ENCODE measurements at regions not wholly inside any gene's neighbourhood (a gene's known extent, or its start where the extent isn't known, plus 50 kb on each side); places are given as distances from the start of the nearest gene placed in this dataset.
A peak's percentile ranks its signal among the peaks of the same experiment; 100 is the strongest.

GRCh38 chr11:70698871-70699270 lies 300.5 kb downstream of the CTTN start:
- peaks cover 0 to 2% (median 0%) of the 10 kb centered on the region in 4 donors for H3K9me3 ChIP-seq (ENCODE audit: control insufficient read depth in 4 of 4, insufficient read depth in 3 of 4, low read length in 3 of 4)
- H3K36me3 ChIP-seq (ENCODE audit: control insufficient read depth in 4 of 4, insufficient read depth in 4 of 4, low read length in 4 of 4), result no peaks in the 10 kb centered on the region
- H3K9ac ChIP-seq (ENCODE audit: insufficient read depth in 1 of 2, low read length in 2 of 2), result no peak overlapping the region
- no peak for ATAC-seq (ENCODE audit: insufficient read depth, low FRiP score)
- DNase-seq, result no peak
- WGBS, 2 donors, result 80 to 82% methylated on average over 2 of the region's 2 CpGs
- no peaks in the 10 kb centered on the region for H3K27me3 ChIP-seq (ENCODE audit: control insufficient read depth in 3 of 3, insufficient read depth in 3 of 3, low read length in 2 of 3)
- H3K4me3 ChIP-seq, result no peak overlapping the region
- H3K4me1 ChIP-seq (ENCODE audit: control insufficient read depth in 5 of 5, insufficient read depth in 5 of 5, low read length in 5 of 5), result peaks cover 0 to 5% (median 0%) of the 10 kb centered on the region in 5 donors
- no peak overlapping the region for H3K27ac ChIP-seq (ENCODE audit: low read depth in 1 of 2, low read length in 1 of 2)
- TF ChIP-seq, protein P1, sequence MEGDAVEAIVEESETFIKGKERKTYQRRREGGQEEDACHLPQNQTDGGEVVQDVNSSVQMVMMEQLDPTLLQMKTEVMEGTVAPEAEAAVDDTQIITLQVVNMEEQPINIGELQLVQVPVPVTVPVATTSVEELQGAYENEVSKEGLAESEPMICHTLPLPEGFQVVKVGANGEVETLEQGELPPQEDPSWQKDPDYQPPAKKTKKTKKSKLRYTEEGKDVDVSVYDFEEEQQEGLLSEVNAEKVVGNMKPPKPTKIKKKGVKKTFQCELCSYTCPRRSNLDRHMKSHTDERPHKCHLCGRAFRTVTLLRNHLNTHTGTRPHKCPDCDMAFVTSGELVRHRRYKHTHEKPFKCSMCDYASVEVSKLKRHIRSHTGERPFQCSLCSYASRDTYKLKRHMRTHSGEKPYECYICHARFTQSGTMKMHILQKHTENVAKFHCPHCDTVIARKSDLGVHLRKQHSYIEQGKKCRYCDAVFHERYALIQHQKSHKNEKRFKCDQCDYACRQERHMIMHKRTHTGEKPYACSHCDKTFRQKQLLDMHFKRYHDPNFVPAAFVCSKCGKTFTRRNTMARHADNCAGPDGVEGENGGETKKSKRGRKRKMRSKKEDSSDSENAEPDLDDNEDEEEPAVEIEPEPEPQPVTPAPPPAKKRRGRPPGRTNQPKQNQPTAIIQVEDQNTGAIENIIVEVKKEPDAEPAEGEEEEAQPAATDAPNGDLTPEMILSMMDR (IDR thresholded peaks at IDR 0.05; ENCODE audit: control extremely low read depth, extremely low read depth), result no peak

DNA sequence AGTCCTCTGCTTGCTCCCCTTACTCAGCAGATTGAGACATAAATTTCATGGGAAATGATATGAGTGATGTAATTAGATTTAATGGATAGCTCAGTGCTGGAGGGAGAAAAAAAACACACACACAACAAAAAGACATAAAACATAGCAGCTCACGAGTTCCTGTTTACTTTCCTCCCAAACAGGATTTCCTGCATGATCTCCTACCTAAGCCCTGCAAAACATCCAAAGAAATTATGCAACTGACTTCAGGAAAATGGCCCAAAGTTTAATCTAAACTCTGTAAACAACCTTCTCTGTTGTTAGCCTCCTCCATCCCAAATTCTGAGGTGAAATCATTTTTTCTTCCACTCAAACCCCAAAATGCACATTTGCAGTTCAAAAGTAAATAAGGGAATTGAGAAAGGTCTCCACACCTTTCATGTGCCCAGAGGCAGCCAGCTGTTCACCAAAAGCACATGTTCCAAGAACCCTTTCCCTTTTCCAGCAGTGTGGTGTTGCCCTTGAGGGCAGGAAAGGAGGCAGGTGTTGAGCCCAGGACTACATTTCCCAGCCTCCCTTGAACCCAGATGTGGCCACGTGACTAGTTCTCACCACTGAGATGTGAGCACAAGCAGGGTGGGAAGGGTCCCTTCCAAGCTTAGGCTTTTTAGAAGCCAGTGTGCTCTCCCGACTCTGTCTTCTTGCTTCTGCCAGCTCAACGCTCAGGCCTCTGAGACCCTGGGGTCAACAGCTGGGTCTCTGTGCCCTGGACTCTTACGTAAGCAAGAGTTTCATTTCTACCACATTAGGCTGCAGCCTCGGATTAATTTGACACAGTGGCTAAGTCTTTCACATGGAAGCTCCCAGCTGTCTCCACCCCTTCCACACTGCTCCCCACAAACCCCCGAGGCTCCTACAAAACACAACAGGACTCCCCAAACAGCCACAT lies 301.2 kb downstream of the CTTN start:
- DNase-seq, result peak in 2 of 3 donors; percentile 8 to 19
- H3K9ac ChIP-seq (ENCODE audit: insufficient read depth in 1 of 2, low read length in 2 of 2), result no peak overlapping the region
- H3K27ac ChIP-seq (ENCODE audit: low read depth in 1 of 2, low read length in 1 of 2), result no peak overlapping the region
- H3K36me3 ChIP-seq (ENCODE audit: control insufficient read depth in 4 of 4, insufficient read depth in 4 of 4, low read length in 4 of 4), result no peaks in the 10 kb centered on the region
- peaks cover 0 to 2% (median 0%) of the 10 kb centered on the region in 4 donors for H3K9me3 ChIP-seq (ENCODE audit: control insufficient read depth in 4 of 4, insufficient read depth in 3 of 4, low read length in 3 of 4)
- ATAC-seq (ENCODE audit: insufficient read depth, low FRiP score), result no peak
- H3K4me3 ChIP-seq, result no peak overlapping the region
- no peaks in the 10 kb centered on the region for H3K27me3 ChIP-seq (ENCODE audit: control insufficient read depth in 3 of 3, insufficient read depth in 3 of 3, low read length in 2 of 3)
- WGBS, 2 donors, result 63 to 65% methylated on average over 7 of the region's 7 CpGs
- H3K4me1 ChIP-seq (ENCODE audit: control insufficient read depth in 5 of 5, insufficient read depth in 5 of 5, low read length in 5 of 5), result peaks cover 0 to 5% (median 0%) of the 10 kb centered on the region in 5 donors
- TF ChIP-seq, protein P1 (IDR thresholded peaks at IDR 0.05; ENCODE audit: control extremely low read depth, extremely low read depth), result no peak

DNA sequence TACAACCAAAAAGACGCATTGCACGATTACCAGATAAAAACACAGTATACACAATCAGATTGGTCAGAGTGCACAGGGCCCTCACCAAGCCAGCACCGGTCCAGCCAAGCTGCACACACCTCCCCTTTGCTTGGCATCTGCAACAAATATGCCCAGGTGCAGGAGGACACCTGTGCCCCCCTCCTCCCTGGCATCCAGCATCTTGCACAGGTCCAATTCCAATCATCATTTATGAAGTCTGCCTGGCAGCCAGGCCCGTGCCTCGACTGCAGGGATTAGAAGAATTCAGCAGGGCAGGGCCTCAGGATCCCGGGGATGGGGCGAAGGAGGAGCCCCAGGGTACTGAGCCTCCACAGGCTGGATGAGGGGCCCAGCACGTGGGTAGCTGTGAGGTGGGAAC lies 302.1 kb downstream of the CTTN start:
- Histone ChIP-seq H3K36me3 (ENCODE audit: control insufficient read depth in 4 of 4, insufficient read depth in 4 of 4, low read length in 4 of 4) (no peaks in the 10 kb centered on the region), H3K27me3 (ENCODE audit: control insufficient read depth in 3 of 3, insufficient read depth in 3 of 3, low read length in 2 of 3) (no peaks in the 10 kb centered on the region), H3K9me3 (ENCODE audit: control insufficient read depth in 4 of 4, insufficient read depth in 3 of 4, low read length in 3 of 4) (peaks cover 0 to 2% (median 0%) of the 10 kb centered on the region in 4 donors), H3K4me1 (ENCODE audit: control insufficient read depth in 5 of 5, insufficient read depth in 5 of 5, low read length in 5 of 5) (peaks cover 0 to 5% (median 0%) of the 10 kb centered on the region in 5 donors), H3K4me3 (no peak overlapping the region), H3K9ac (ENCODE audit: insufficient read depth in 1 of 2, low read length in 2 of 2) (no peak overlapping the region), H3K27ac (ENCODE audit: low read depth in 1 of 2, low read length in 1 of 2) (no peak overlapping the region)
- ATAC-seq (ENCODE audit: insufficient read depth, low FRiP score), result no peak
- TF ChIP-seq, protein P1 (IDR thresholded peaks at IDR 0.05; ENCODE audit: control extremely low read depth, extremely low read depth), result no peak
- no peak for DNase-seq
- 88 to 93% methylated on average over 8 of the region's 8 CpGs for WGBS, 2 donors

All from lung (tissue), 11 donors.